A549 (cell line): ENCODE measurements at regions not wholly inside any gene's neighbourhood (a gene's known extent, or its start where the extent isn't known, plus 50 kb on each side); places are given as distances from the start of the nearest gene placed in this dataset.

ENCODE experiments used
- BHLHE40 ChIP-seq: IDR thresholded peaks from 2 replicates; pipeline ENCODE4 v1.6.1; 2012; ENCODE audit warnings: low read depth, low read length, inconsistent platforms
- CEBPB ChIP-seq, 2 experiments: fragments of >200 bp in 1 of 2; sonication (Bioruptor Twin) in 1 of 2; formaldehyde crosslinking in 1 of 2; IDR thresholded peaks; 2 replicates each; pipeline ENCODE4 v1.6.1; 2012 to 2016
- EP300 ChIP-seq, 2 experiments: fragments of >200 bp; sonication (Bioruptor Twin); formaldehyde crosslinking; IDR thresholded peaks; 2 replicates in 1 of 2; 3 replicates in 1 of 2; pipeline ENCODE4 v1.6.1; 2016 to 2017
- ESRRA ChIP-seq: fragments of 150-350 bp; IDR thresholded peaks from 2 replicates; pipeline ENCODE4 v1.6.1; 2014; ENCODE audit warnings: mild to moderate bottlenecking, low read length, borderline replicate concordance
- MAFK ChIP-seq: fragments of 450-650 bp; IDR thresholded peaks from 2 replicates; pipeline ENCODE4 v1.6.1; 2014; ENCODE audit not compliant: partially characterized antibody
- MYC ChIP-seq: IDR thresholded peaks from 2 replicates; pipeline ENCODE4 v1.6.1; 2012; ENCODE audit warnings: mild to moderate bottlenecking, inconsistent platforms, low read length, improper control_type of control experiment, borderline replicate concordance
- NR3C1 ChIP-seq: fragments of >200 bp; sonication (Bioruptor Twin); formaldehyde crosslinking; IDR thresholded peaks from 3 replicates; pipeline ENCODE4 v1.6.1; 2017
- POLR2A ChIP-seq: IDR thresholded peaks from 2 replicates; pipeline ENCODE4 v1.6.1; 2012; ENCODE audit warnings: mild to moderate bottlenecking, low read length
- SREBF2 ChIP-seq: fragments of 450-650 bp; IDR thresholded peaks from 2 replicates; pipeline ENCODE4 v1.6.1; 2014; ENCODE audit warnings: mild to moderate bottlenecking, moderate library complexity
- TF ChIP-seq, protein P1 (sequence below): fragments of 450-650 bp; IDR thresholded peaks from 2 replicates; pipeline ENCODE4 v1.6.1; 2014; ENCODE audit warnings: antibody characterized with exemption
- TF ChIP-seq, protein P2 (sequence below): fragments of >200 bp; sonication (Bioruptor Twin); formaldehyde crosslinking; IDR thresholded peaks from 3 replicates; pipeline ENCODE4 v1.5.1; 2016
- TF ChIP-seq, protein P3 (sequence below): IDR thresholded peaks from 2 replicates; pipeline ENCODE4 v1.6.1; 2012
- TF ChIP-seq, protein P4 (sequence below): IDR thresholded peaks from 2 replicates; pipeline ENCODE4 v1.6.1; 2012
- TF ChIP-seq, protein P5 (sequence below): IDR thresholded peaks from 2 replicates; pipeline ENCODE4 v1.6.1; 2012; ENCODE audit warnings: low read depth, borderline replicate concordance

GRCh38 chrX:97756879-97757278 lies 873.2 kb downstream of the RPA4 start:
- TF ChIP-seq, protein P1, sequence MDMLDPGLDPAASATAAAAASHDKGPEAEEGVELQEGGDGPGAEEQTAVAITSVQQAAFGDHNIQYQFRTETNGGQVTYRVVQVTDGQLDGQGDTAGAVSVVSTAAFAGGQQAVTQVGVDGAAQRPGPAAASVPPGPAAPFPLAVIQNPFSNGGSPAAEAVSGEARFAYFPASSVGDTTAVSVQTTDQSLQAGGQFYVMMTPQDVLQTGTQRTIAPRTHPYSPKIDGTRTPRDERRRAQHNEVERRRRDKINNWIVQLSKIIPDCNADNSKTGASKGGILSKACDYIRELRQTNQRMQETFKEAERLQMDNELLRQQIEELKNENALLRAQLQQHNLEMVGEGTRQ = no peak
- TF ChIP-seq, protein P2, sequence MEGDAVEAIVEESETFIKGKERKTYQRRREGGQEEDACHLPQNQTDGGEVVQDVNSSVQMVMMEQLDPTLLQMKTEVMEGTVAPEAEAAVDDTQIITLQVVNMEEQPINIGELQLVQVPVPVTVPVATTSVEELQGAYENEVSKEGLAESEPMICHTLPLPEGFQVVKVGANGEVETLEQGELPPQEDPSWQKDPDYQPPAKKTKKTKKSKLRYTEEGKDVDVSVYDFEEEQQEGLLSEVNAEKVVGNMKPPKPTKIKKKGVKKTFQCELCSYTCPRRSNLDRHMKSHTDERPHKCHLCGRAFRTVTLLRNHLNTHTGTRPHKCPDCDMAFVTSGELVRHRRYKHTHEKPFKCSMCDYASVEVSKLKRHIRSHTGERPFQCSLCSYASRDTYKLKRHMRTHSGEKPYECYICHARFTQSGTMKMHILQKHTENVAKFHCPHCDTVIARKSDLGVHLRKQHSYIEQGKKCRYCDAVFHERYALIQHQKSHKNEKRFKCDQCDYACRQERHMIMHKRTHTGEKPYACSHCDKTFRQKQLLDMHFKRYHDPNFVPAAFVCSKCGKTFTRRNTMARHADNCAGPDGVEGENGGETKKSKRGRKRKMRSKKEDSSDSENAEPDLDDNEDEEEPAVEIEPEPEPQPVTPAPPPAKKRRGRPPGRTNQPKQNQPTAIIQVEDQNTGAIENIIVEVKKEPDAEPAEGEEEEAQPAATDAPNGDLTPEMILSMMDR = no peak
- TF ChIP-seq EP300 (IDR thresholded peaks at IDR 0.05) (no peak), CEBPB (IDR thresholded peaks at IDR 0.05) (no peak), SREBF2 (no peak), POLR2A (no peak), BHLHE40 (no peak), ESRRA (no peak), MYC (no peak), MAFK (no peak), NR3C1 (no peak)
- TF ChIP-seq, protein P3, sequence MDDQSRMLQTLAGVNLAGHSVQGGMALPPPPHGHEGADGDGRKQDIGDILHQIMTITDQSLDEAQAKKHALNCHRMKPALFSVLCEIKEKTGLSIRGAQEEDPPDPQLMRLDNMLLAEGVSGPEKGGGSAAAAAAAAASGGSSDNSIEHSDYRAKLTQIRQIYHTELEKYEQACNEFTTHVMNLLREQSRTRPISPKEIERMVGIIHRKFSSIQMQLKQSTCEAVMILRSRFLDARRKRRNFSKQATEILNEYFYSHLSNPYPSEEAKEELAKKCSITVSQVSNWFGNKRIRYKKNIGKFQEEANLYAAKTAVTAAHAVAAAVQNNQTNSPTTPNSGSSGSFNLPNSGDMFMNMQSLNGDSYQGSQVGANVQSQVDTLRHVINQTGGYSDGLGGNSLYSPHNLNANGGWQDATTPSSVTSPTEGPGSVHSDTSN = no peak
- TF ChIP-seq, protein P4, sequence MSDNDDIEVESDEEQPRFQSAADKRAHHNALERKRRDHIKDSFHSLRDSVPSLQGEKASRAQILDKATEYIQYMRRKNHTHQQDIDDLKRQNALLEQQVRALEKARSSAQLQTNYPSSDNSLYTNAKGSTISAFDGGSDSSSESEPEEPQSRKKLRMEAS = no peak
- TF ChIP-seq, protein P5, sequence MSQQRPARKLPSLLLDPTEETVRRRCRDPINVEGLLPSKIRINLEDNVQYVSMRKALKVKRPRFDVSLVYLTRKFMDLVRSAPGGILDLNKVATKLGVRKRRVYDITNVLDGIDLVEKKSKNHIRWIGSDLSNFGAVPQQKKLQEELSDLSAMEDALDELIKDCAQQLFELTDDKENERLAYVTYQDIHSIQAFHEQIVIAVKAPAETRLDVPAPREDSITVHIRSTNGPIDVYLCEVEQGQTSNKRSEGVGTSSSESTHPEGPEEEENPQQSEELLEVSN = no peak
